WTC11 (cell line): ENCODE measurements at regions not wholly inside any gene's neighbourhood (a gene's known extent, or its start where the extent isn't known, plus 50 kb on each side); places are given as distances from the start of the nearest gene placed in this dataset.

Source experiments
- ATAC-seq: fragments of 200-7000 bp; cut with Tn5 transposase; 2 replicates; pipeline ENCODE4 v1.10.0; 2021; ENCODE audit warnings: mild to moderate bottlenecking, moderate library complexity
- CTCF ChIA-PET: fragments of 300-600 bp; sonication (Branson Sonifier 250); formaldehyde crosslinking; loops from one replicate; lab custom pipeline; 2021; ENCODE audit warnings: antibody characterized with exemption; lab: Charles Lee
- POLR2A ChIA-PET: fragments of 350-600 bp; sonication (Branson Sonifier 250); formaldehyde crosslinking; loops from one replicate; lab custom pipeline; 2021; ENCODE audit warnings: antibody characterized with exemption; lab: Charles Lee
- DNase-seq: peaks from one replicate; pipeline ENCODE4 v3.0.0; 2021; ENCODE audit warnings: low spot score
- H3K27ac Mint-ChIP-seq: 2 replicates; pipeline ENCODE4 v1.8.0; 2021; ENCODE audit warnings: mixed read lengths
- H3K27me3 Mint-ChIP-seq: 2 replicates; pipeline ENCODE4 v1.8.0; 2021; ENCODE audit warnings: low read depth, mild to moderate bottlenecking, moderate library complexity, mixed read lengths
- H3K36me3 Mint-ChIP-seq: 2 replicates; pipeline ENCODE4 v1.8.0; 2021; ENCODE audit warnings: mixed read lengths
- H3K4me1 Mint-ChIP-seq: 2 replicates; pipeline ENCODE4 v1.8.0; 2022; ENCODE audit warnings: mixed read lengths
- H3K4me3 Mint-ChIP-seq: 2 replicates; pipeline ENCODE4 v1.8.0; 2021; ENCODE audit warnings: mild to moderate bottlenecking, moderate library complexity, mixed read lengths
- H3K9me3 Mint-ChIP-seq: 2 replicates; pipeline ENCODE4 v1.8.0; 2021; ENCODE audit warnings: mixed read lengths
- ATF2 ChIP-seq: sonication (generic); formaldehyde crosslinking; IDR thresholded peaks from 2 replicates; pipeline ENCODE4 v1.8.1; 2022; ENCODE audit warnings: low read depth, missing genetic modification reagents, borderline replicate concordance
- CBFB ChIP-seq: sonication (generic); formaldehyde crosslinking; IDR thresholded peaks from 2 replicates; pipeline ENCODE4 v1.8.1; 2022; ENCODE audit warnings: mild to moderate bottlenecking, low read depth, missing genetic modification reagents
- CTCF ChIP-seq: fragments of 200-600 bp; IDR thresholded peaks from 2 replicates; pipeline ENCODE4 v1.8.0; 2022; ENCODE audit warnings: antibody characterized with exemption
- ESRRA ChIP-seq: sonication (generic); formaldehyde crosslinking; IDR thresholded peaks from 2 replicates; pipeline ENCODE4 v1.8.1; 2022; ENCODE audit warnings: mild to moderate bottlenecking, missing genetic modification reagents, borderline replicate concordance
- FOXK1 ChIP-seq: sonication (generic); formaldehyde crosslinking; IDR thresholded peaks from 2 replicates; pipeline ENCODE4 v1.8.0; 2022; ENCODE audit warnings: mild to moderate bottlenecking, moderate library complexity, missing genetic modification reagents
- JUN ChIP-seq: sonication (generic); formaldehyde crosslinking; IDR thresholded peaks from 2 replicates; pipeline ENCODE4 v1.8.0; 2023; ENCODE audit warnings: mild to moderate bottlenecking, missing genetic modification reagents
- KAT7 ChIP-seq: sonication (generic); formaldehyde crosslinking; IDR thresholded peaks from 2 replicates; pipeline ENCODE4 v1.8.1; 2023; ENCODE audit warnings: missing genetic modification reagents, mild to moderate bottlenecking, borderline replicate concordance
- NFE2L1 ChIP-seq: sonication (generic); formaldehyde crosslinking; IDR thresholded peaks from 2 replicates; pipeline ENCODE4 v1.8.1; 2023; ENCODE audit warnings: missing genetic modification reagents
- NFYB ChIP-seq: sonication (generic); formaldehyde crosslinking; conservative IDR thresholded peaks from 2 replicates; pipeline ENCODE4 v1.8.0; 2022; ENCODE audit warnings: low read depth, missing genetic modification reagents
- NR1H2 ChIP-seq: sonication (generic); formaldehyde crosslinking; IDR thresholded peaks from 2 replicates; pipeline ENCODE4 v1.9.0; 2021; ENCODE audit warnings: mild to moderate bottlenecking, moderate library complexity, missing genetic modification reagents
- NR3C1 ChIP-seq: sonication (generic); formaldehyde crosslinking; conservative IDR thresholded peaks from 2 replicates; pipeline ENCODE4 v1.8.1; 2023; ENCODE audit warnings: low read depth, mild to moderate bottlenecking, missing genetic modification reagents
- PRRX2 ChIP-seq: fragments of 250-450 bp; sonication (Bioruptor Pico); IDR thresholded peaks from 2 replicates; pipeline ENCODE4 v1.8.0; 2021; ENCODE audit warnings: mild to moderate bottlenecking
- RORB ChIP-seq: fragments of 250-450 bp; sonication (Bioruptor Pico); IDR thresholded peaks from 2 replicates; pipeline ENCODE4 v1.9.0; 2021; ENCODE audit warnings: mild to moderate bottlenecking
- SMAD3 ChIP-seq: sonication (generic); formaldehyde crosslinking; IDR thresholded peaks from 2 replicates; pipeline ENCODE4 v1.8.0; 2022; ENCODE audit warnings: missing genetic modification reagents, mild to moderate bottlenecking, borderline replicate concordance
- SMAD4 ChIP-seq: sonication (generic); formaldehyde crosslinking; IDR thresholded peaks from 2 replicates; pipeline ENCODE4 v1.8.0; 2022; ENCODE audit warnings: mild to moderate bottlenecking, missing genetic modification reagents
- STAT6 ChIP-seq: sonication (generic); formaldehyde crosslinking; conservative IDR thresholded peaks from 2 replicates; pipeline ENCODE4 v1.8.1; 2023; ENCODE audit warnings: mild to moderate bottlenecking, low read depth, missing genetic modification reagents, moderate library complexity
- TCF7 ChIP-seq: sonication (generic); formaldehyde crosslinking; IDR thresholded peaks from 2 replicates; pipeline ENCODE4 v1.8.0; 2022; ENCODE audit warnings: mild to moderate bottlenecking, low read depth, missing genetic modification reagents, moderate library complexity
- ZMAT4 ChIP-seq: fragments of 250-450 bp; sonication (Bioruptor Pico); IDR thresholded peaks from 2 replicates; pipeline ENCODE4 v1.9.0; 2021; ENCODE audit warnings: mild to moderate bottlenecking
- ZNF263 ChIP-seq: sonication (generic); formaldehyde crosslinking; IDR thresholded peaks from 2 replicates; pipeline ENCODE4 v1.8.1; 2022; ENCODE audit warnings: low read depth, mild to moderate bottlenecking, moderate library complexity, missing genetic modification reagents
- TF ChIP-seq, protein P1 (sequence below): sonication (generic); formaldehyde crosslinking; IDR thresholded peaks from 2 replicates; pipeline ENCODE4 v1.8.1; 2023; ENCODE audit warnings: mild to moderate bottlenecking, missing genetic modification reagents
- TF ChIP-seq, protein P2 (sequence below): sonication (generic); formaldehyde crosslinking; IDR thresholded peaks from 2 replicates; pipeline ENCODE4 v1.8.1; 2023; ENCODE audit warnings: mild to moderate bottlenecking, missing genetic modification reagents, moderate library complexity

DNA sequence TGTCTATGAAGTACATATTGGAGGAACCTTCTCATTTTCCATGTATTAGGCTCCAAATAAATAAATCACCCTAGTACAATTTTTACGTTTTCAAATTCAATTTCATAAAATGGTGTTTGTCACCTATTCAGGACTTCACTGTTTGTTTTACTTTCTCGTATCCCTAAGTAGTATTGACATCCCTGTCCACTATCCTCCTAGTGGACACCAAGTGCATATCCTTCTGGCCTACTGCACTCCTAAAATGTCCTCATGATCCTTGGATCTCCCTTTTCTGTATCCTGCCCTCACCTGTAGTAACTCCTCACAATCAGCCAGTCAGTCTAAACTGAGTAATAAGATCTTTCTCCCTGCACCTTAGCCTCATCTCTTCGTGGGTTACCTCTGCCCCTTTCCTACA, 539.9 kb downstream of the DMRTA1 start:
- ATAC-seq = peak; percentile 80
- no peak overlapping the region for H3K27ac Mint-ChIP-seq
- H3K27me3 Mint-ChIP-seq = no peaks in the 10 kb centered on the region

GRCh38 chr9:22990349-22990748, 543.7 kb downstream of the DMRTA1 start:
- CTCF ChIA-PET = no interaction called here
- ATAC-seq (peak; percentile 74), DNase-seq (no peak)
- Mint-ChIP-seq H3K36me3 (no peaks in the 10 kb centered on the region), H3K27ac (no peak overlapping the region), H3K4me3 (no peak overlapping the region), H3K4me1 (peaks cover 3% of the 10 kb centered on the region; the same call in 1 of the 2 replicates), H3K9me3 (no peaks in the 10 kb centered on the region), H3K27me3 (no peaks in the 10 kb centered on the region)
- POLR2A ChIA-PET = no interaction called here
- TF ChIP-seq RORB (CRISPR knock-in tag) (no peak), ZMAT4 (no peak), JUN (CRISPR knock-in tag) (no peak), ESRRA (CRISPR knock-in tag) (no peak), CBFB (no peak), NR1H2 (CRISPR knock-in tag) (no peak), NR3C1 (CRISPR knock-in tag) (no peak), ATF2 (CRISPR knock-in tag) (no peak), NFE2L1 (CRISPR knock-in tag) (no peak), FOXK1 (CRISPR knock-in tag) (no peak), ZNF263 (CRISPR knock-in tag) (no peak)

More for the DNA sequence above, 539.9 kb downstream of the DMRTA1 start:
- TF ChIP-seq PRRX2 (CRISPR knock-in tag) (no peak), CTCF (no peak), STAT6 (no peak), SMAD3 (CRISPR knock-in tag) (no peak), NFYB (CRISPR knock-in tag) (no peak), TCF7 (no peak), SMAD4 (CRISPR knock-in tag) (no peak), KAT7 (CRISPR knock-in tag) (no peak)
- TF ChIP-seq, protein P1, sequence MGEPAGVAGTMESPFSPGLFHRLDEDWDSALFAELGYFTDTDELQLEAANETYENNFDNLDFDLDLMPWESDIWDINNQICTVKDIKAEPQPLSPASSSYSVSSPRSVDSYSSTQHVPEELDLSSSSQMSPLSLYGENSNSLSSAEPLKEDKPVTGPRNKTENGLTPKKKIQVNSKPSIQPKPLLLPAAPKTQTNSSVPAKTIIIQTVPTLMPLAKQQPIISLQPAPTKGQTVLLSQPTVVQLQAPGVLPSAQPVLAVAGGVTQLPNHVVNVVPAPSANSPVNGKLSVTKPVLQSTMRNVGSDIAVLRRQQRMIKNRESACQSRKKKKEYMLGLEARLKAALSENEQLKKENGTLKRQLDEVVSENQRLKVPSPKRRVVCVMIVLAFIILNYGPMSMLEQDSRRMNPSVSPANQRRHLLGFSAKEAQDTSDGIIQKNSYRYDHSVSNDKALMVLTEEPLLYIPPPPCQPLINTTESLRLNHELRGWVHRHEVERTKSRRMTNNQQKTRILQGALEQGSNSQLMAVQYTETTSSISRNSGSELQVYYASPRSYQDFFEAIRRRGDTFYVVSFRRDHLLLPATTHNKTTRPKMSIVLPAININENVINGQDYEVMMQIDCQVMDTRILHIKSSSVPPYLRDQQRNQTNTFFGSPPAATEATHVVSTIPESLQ = no peak
- TF ChIP-seq, protein P2, sequence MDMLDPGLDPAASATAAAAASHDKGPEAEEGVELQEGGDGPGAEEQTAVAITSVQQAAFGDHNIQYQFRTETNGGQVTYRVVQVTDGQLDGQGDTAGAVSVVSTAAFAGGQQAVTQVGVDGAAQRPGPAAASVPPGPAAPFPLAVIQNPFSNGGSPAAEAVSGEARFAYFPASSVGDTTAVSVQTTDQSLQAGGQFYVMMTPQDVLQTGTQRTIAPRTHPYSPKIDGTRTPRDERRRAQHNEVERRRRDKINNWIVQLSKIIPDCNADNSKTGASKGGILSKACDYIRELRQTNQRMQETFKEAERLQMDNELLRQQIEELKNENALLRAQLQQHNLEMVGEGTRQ (CRISPR knock-in tag) = no peak
- no peaks in the 10 kb centered on the region for H3K36me3 Mint-ChIP-seq
- POLR2A ChIA-PET = no interaction called here
- DNase-seq = no peak
- no peaks in the 10 kb centered on the region for H3K9me3 Mint-ChIP-seq
- H3K4me1 Mint-ChIP-seq = peaks cover 3% of the 10 kb centered on the region; the same call in 1 of the 2 replicates
- H3K4me3 Mint-ChIP-seq = no peak overlapping the region
- CTCF ChIA-PET = no interaction called here
